Activated CD8-positive, alpha-beta memory T cell treated with anti-CD3 and anti-CD28 coated beads, Interleukin-2, amount 50 U/mL, for 24 hours (primary cell): ENCODE measurements at regions not wholly inside any gene's neighbourhood (a gene's known extent, or its start where the extent isn't known, plus 50 kb on each side); places are given as distances from the start of the nearest gene placed in this dataset.

Experiments
- DNase-seq: peaks from one replicate; pipeline ENCODE4 v3.0.0-alpha.2; 2020; ENCODE audit errors: extremely low read depth

DNA sequence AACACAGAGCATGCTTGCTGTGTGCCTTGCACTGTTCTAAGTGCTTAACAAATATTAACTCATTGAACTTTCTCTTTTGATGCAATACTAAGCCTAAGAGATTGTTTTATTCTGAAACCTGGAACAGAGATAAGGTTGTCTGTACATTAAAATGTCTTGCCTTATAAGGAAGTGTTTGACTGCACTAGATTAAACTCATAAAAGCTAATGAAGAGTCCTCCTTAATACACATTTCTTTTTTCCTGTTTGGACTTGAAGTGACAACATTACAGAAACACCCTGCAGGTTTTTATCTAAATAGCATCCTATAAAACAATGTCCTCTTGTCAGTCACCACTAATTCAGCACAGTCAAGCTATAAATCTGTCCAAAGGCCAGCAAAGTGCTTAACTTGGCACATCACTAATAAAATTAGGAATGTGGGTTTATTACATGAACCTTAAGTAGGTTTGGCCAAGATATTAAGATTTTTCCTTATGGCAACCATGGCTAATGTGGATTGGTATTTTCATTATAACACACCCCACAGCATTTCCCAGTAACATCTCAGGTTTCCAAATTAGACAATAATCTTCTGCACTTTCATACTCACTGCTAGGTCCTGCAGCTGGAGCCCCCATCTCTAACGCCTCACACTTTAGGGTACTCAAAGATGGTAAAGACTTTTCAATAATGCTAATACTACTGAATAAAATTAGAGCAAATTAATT lies 389.7 kb downstream of the LMO4 start:
- no peak for DNase-seq

DNA sequence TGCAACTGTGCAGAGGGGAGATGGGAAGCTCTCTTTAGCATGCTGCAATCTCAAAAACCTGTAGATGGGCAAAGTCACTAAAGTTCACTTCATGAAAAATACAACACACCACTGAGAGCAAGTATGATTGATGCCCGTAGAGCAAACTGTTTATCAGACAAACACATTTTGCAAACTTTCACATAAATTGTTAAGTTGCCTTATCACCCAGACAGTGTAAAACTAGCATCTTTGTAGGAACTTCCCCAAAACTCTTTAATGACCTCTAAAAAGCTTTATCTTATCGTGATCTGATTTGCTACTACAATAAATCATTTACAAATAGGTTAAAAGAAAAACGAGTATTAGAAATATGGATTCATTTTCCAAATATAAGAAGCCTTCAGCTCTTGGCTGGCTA lies 391.0 kb downstream of the LMO4 start:
- DNase-seq, result no peak

DNA sequence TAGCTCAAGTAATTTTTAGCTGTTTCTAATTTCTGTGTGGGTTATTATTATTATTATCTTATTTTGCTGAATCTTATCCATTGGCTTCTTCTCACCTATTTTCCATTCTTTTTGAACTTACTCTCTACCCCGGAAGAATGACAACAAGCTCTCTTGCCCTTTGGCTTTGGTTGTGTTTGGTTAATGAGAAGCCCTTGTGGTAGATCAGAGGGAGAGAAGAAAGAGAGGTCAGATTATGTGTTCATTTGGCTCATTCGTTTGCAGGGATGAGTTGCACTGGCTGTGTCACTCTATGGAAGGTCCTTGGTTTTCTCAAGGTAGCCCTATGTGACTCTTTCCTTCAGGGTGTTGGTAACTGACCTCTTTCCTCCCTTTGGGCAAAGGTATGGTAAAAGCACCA lies 391.9 kb downstream of the LMO4 start:
- no peak for DNase-seq

DNA sequence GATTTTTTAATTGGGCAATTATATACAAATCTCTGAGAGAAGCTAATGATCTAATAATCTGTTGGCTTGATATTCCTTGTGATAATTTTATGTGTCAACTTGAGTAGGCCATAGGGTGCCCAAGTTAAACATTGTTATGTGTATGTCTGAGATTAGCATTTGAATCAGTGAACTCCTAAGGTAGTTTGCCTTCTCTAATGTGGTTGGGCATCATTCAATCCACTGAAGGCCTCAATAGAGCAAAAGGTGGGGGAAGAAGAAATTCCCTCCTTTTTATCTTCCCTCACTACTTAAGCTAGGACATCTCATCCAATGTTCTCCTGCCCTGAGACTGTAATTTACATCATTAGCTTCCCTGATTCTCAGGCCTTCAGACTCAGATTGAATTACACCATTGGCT lies 394.5 kb downstream of the LMO4 start:
- no peak for DNase-seq

DNA sequence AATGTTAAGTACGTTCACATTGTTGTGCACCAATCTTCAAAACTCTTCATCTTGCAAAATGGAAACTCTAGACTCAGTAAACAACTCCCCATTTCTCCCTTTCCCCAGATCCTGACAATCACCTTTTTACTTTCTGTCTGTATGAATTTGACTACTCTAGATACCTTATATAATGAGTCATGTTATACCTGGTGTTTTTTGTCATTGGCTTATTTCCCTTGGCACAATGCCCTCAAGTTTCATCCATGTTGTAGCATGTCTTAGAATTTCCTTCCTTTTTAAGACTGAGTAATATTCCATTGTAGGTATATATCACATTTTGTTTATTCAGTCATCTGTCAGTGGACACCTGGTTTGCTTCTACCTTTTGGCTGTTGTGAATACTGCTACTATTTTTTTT lies 399.5 kb downstream of the LMO4 start:
- DNase-seq, result no peak

DNA sequence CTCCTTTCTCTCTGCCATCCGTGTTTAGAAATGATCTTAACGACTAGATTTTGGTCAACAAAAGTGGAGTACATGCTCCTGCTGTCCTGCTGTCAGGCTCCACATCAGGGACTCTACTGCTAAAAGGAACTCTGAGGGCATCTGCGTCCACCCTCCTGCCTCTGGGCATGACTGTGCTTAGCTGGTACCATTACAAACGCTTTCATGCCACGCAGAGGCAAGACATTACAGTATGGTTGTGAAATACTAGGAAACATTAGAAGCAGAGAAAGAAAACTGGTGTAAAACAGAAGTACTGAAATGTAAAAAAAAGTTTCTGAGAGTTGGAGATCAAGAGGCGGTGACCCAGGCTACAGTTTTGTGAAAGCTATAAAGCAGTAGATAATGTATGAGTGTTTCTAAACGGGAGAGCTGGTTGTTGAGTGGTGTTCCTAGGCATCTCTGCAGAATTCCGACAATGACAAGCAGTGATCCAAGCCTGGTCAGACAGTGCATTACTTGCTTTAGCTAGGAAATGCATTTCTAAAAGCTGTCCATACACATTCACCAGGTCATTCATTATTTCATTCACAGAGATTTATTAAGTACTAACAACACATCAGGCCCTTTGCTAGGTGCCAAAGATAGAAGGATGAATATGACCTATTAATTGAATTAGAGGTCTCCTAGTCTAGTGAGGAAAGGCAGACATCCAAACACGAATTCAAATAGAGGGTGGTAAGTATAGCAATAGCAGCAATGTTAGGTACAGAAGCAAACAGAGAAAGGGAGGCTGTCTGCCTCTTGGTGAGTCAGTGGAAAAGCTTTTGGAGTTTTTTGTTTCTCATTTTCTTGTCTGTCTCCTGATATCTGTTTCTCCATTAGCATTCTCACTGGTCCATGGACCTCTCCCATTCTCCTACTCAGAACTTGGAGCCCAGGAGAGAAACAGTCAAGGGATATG lies 401.9 kb downstream of the LMO4 start:
- DNase-seq, result no peak

DNA sequence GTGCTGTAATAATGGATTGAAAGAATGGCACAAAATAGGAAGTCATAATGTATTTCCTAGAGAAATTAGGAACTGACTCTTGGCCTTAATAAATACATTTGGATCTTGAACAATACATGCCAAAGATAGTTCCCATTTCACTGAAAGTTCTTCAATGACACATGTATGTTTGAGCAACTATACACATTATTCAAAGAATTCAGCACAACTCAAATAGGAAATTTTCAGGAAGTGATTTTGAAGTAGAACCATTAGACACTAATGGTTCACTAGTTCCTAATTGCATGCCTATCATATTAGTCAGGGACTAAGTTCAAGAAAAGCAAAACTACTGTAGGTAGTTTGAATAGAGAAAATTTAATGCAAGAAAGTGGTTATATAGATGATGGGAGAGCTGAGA lies 404.7 kb downstream of the LMO4 start:
- no peak for DNase-seq

DNA sequence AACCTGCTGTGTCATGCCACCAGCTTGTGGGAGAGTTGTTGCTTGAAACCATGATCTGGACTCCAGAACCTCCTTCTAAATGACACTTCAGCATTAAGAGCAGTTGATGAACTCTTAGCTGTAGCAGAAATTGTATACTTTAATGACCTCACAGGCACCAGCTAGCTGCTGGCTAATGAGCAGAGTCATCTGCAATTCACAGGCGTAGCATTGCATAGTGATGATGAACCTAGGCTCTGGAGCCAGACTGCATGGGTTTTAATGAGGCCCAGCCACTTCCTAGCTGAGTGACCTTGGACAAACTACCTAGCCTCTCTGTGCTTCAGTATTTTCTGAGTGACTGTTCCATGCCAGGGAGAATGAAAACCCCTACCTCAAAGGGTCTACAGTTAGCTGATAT lies 407.1 kb downstream of the LMO4 start:
- DNase-seq, result no peak

DNA sequence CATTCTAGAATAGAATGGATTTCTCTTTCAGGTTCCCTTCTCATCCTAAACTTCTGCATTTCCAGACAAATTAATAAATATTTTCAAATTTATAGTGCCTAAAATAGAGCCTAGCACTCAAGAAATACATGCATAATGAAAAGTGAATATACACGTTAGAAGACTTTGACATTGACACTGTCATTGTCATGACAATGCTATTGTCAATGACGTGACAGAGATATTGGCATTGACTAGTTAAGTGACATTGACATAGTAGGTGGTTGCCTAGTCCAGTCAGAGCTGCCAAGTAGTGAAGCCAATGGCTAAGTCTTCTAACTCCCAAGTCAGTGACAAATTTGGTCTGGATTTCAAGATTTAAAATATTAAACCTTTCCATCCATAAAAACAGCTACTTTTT lies 410.5 kb downstream of the LMO4 start:
- DNase-seq, result no peak

DNA sequence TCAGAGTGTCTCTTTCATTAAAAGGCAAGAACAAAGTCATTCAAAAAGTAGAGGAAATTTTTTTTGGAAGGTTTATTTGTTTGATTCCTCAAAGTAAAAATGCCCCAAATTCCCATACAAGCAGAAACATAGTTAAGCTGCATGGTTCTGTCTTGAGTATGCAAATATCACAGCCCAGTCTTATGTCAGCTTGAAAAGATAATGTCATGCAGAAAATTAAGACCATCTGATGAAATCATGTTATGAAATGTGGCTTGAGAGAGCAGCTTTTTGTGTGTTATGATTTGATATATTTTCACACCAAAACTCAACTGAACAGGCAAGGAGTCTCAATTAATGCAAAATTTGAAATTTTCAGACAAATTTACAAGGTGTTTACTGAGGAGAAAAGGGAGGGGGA lies 411.0 kb downstream of the LMO4 start:
- DNase-seq, result no peak

DNA sequence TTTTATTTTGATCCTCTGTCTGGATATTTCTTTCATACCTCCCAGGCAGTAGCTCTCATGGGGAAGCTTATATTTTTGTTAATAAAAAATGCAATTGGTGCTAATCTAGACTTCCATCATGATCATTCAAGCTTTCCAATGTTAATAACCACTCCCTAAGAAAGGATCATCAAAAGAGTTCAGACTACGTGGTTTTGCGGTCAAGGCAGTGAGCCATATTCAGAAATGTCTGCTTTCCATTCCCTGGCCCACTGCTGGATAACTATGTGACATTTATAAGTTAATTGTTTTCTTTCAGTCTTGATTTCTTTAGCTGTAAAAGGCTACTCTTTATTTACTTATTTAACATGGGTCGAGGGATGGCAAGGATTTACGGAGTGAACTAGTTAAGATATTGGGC lies 414.6 kb downstream of the LMO4 start:
- DNase-seq, result no peak

DNA sequence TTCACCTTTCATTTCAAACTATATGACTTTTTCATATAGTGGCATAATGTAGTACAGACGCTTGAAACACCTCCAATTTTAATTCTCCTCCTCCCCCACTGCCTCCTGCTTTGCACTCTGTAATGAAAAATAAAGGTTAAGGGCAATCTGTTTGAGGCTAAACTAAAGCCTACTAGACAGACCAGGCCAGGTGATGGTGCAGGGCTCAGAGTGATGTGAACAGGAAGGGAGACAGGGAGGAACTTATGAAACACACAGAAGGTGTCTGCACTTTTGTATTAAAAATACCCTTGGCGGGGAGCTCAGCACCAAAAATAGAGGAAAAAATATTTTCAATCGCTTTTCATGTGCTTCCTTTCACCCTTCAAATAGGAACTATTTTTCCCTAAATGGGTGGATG lies 415.4 kb downstream of the LMO4 start:
- DNase-seq, result no peak

DNA sequence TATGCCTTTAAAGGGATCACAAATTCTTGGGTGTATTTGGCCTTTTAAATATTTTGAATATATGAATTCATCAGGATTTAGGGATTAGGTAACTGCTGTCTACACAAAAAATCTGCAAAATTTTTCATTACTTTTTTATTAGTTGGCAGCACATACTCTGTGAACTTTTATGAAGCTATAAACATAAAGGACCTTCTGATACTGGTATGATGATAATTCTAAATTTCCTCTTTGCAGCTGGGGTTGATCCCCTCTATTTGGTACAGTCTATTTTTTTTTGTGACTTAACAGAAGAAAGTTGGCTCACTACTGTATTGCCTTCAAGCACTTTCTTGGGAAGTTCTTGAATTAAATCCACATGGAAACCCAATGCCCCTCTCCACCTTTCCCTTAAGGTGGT lies 416.1 kb downstream of the LMO4 start:
- no peak for DNase-seq

DNA sequence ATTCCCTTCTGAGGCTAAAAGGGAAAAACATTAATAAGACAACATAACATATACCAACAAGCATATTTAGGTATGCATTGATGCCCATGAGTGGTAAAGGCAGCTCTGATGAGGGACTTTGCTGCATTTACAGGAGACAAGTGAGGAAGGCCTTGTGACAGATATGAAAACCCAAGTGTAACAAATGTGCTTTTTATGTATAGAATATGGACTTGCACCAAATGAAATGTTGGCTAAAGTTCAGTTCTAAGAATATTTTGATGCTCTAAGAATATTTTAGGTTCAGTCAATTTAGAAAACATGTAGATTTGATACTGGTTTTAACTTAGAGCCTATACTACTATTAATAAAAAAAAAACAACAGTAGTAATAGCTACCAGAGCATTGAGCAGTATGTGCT lies 424.7 kb downstream of the LMO4 start:
- DNase-seq, result no peak

DNA sequence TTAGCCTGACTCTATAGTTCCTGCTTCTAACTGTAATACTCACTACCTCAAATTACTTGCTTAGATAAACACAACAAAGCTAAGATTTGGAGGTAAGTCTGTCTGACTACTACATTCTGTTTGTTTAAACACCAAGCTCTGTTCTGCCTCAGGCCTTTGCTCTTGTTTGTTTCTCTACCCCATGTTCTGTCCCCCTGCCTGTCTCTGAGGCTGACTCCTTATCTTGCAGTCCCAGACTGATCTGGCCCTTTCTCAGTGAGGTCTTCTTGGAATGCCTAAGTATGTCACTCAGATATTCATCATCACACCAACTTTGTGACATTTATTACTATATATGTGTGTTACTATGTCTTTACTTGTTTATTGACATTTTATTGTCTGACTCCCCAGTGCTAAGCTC lies 425.5 kb downstream of the LMO4 start:
- no peak for DNase-seq

DNA sequence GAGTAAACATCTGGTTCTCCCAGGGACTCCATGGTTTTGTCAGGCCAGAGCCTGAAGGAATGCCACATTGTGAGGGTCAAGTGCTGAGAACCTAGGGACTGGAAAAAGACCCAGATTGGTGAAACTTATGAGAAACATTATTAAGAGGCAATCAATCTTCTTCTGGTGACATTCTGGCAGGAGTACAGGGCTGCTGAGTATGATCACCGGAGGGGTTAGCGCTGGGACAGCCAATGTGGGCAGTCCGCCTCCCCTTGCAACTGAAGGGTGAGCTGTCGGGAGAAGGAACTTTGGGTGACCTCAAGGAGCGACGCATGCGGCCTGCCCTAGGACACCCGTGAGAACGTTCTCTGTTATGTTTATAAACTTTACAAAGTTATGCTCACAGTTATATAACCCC lies 429.0 kb downstream of the LMO4 start:
- no peak for DNase-seq

DNA sequence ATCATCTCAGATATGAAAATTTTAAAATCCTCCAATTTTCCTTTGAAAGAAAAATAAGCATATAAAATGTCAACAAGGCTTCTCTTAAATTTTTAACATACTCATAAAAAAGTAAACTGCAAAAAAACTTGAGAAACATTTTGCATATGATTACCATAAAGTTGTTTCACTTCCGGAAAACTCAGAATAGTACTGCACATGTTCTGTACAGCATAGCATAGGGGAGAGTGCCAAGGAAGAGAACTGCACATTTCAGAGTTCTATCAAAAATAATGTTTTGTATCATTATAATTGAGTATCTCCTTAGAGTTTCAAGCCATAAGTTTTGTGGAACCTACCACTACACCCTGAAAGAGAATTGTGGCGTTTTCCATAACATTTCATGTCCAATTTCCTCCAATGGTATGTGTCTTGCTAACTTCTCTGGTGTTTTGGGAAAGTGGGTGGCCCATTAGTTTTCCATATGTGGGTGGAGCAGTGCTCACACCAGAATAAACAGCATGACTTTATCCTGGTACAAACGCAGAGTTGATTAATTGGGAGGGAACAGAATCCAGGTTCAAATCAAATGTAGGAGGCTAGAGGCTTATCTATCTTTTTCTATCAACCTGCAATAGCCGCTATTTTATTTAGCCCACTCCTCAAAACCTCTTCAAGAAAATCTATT lies 430.9 kb downstream of the LMO4 start:
- no peak for DNase-seq

DNA sequence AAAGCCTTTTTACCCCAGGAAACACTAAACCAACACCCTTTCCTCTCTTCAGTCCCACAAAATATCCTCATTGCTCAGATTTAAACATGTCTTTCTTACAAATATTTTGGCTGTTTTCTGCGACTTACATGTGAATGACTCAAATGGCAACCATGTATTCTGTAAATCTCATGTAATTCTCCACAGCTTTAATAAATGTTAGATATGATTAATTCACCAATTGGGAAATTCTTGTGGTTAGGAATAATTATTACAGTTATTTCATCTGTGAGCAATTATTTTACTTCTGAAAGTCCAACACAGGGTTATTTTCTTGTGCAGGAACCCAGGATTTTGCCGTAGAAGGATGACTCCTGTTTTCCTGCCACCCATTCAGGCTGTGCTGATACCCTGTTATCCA lies 431.5 kb downstream of the LMO4 start:
- DNase-seq, result no peak

DNA sequence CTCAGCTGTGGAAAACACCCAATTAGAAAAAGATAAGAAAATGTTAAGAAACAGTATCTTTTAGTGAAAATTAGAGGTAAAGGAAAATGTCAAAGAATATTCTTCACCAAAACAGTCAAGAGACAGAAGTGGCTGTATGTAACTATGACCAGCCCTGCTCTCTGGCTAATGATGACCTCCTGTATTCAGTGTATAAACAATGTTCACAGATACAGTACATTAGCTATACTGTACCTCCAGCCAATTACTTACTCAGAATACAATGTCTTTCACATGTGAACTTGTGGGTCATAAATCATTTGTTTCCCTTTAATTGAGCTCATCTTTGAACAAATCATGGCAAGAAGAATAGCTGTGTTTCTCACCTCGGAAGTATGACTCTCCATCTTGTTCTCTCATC lies 432.0 kb downstream of the LMO4 start:
- no peak for DNase-seq

DNA sequence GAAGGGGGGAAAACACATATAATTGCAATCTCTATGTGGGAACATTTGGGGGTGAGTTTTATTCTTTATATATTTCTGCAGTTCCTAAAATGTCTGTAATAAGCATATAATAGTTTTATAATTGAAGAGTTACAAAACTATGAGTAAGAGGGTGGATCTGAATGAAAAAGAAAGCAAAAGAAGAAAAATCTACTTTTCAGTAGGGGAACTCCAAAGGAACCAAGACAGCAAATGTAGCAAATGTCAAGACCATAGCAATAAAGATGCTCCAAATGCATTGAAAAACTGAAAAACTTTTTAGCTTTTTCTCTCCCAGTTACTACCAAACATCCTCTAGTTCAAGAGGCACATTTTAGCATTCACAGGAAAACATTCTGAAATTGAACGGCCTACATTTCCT lies 434.8 kb downstream of the LMO4 start:
- no peak for DNase-seq

DNA sequence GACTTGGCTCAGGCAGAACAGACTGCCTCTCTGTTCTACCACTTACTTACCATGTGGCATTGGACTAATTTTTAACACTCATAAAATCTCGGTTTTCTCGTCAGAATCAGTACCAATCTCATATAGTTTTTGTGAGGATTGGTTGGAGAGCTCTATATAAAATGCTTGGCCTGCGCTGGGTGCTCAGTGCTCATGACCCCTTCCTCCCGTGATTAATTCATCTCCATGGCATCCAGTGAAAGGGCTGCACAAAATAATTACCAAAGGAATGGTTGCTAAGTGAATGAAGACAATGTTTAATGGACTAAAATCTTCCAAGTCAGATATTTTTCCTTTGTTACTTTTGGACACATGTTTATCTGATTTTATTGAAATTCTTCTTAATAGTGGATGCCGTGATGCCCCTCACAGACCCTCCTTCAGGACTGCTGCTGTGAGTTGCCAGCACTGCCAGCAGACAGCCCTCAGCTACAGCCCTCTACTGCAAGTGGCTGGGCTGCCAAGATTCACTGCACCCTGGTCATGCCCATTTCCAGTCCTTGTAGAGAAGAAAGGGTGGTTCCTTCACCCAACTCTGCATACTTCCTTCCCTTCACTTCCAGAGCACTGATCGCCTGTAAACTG lies 436.5 kb downstream of the LMO4 start:
- no peak for DNase-seq

DNA sequence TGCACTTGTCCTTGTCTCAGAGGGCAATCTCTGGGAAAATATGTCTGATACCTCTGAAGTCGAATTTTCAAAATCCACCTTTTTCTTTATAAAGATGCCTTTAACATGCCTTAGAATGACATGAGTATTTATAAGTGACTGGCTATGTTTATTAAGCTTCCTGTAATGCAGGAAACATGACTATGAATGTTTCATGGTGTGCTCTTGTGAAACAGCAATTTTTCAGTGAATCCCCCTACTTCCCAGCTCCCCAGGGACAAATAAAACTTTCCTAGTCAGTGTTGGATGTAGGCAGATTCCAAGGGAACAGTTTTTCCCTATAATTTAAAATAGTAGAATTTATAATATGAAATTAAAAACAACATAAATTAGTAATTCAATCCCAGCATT lies 437.0 kb downstream of the LMO4 start:
- DNase-seq, result no peak
